ENCODE measurements at regions not wholly inside any gene's neighbourhood (a gene's known extent, or its start where the extent isn't known, plus 50 kb on each side); places are given as distances from the start of the nearest gene placed in this dataset.

GRCh38 chr3:64801856-64802255, 114.1 kb upstream of the ADAMTS9 start:
- POLR2A ChIA-PET: no interaction called here
- Histone ChIP-seq H3K4me3 (ENCODE audit: low read depth, low read length) (no peak overlapping the region), H3K27ac (ENCODE audit: extremely low read depth, low read depth, low read length) (no peak overlapping the region), H3K4me1 (ENCODE audit: control insufficient read depth, insufficient read depth, low read length) (no peaks in the 10 kb centered on the region), H3K36me3 (ENCODE audit: control insufficient read depth in 2 of 2, insufficient read depth in 1 of 2, low read length in 2 of 2) (no peaks in the 10 kb centered on the region), H3K9me3 (ENCODE audit: control insufficient read depth, insufficient read depth, low read depth, low read length) (no peaks in the 10 kb centered on the region)
- TF ChIP-seq ZNF501 (tag by site-specific recombination; IDR thresholded peaks at IDR 0.05) (no peak), ZNF10 (tag by site-specific recombination; IDR thresholded peaks at IDR 0.05) (no peak), HOXD13 (CRISPR knock-in tag; IDR thresholded peaks at IDR 0.05; ENCODE audit: borderline replicate concordance) (no peak), ZBTB10 (tag by site-specific recombination; IDR thresholded peaks at IDR 0.05) (no peak), ZNF639 (tag by site-specific recombination; IDR thresholded peaks at IDR 0.05) (no peak), ZNF768 (tag by site-specific recombination; IDR thresholded peaks at IDR 0.05) (no peak), ZIC2 (tag by site-specific recombination; IDR thresholded peaks at IDR 0.05) (no peak), YY2 (tag by site-specific recombination; IDR thresholded peaks at IDR 0.05) (no peak)
- CTCF ChIA-PET: no interaction called here

- Histone ChIP-seq H3K9me3 (ENCODE audit: control insufficient read depth, insufficient read depth, low read depth, low read length) (no peaks in the 10 kb centered on the region), H3K4me1 (ENCODE audit: control insufficient read depth, insufficient read depth, low read length) (no peaks in the 10 kb centered on the region), H3K36me3 (ENCODE audit: control insufficient read depth in 2 of 2, insufficient read depth in 1 of 2, low read length in 2 of 2) (no peaks in the 10 kb centered on the region), H3K4me3 (ENCODE audit: low read depth, low read length) (no peak overlapping the region), H3K27ac (ENCODE audit: extremely low read depth, low read depth, low read length) (no peak overlapping the region)
- ChIA-PET POLR2A (no interaction called here), CTCF (interaction anchor here (0.6 kb wide), 1 partner anchor 540 kb away, joined by 3 read pairs; no protein-coding TSS in a partner anchor)
- TF ChIP-seq BCL11A (tag by site-specific recombination; IDR thresholded peaks at IDR 0.05; ENCODE audit: low read depth) (no peak), ZNF146 (tag by site-specific recombination; IDR thresholded peaks at IDR 0.05) (no peak), ZSCAN23 (tag by site-specific recombination; IDR thresholded peaks at IDR 0.05) (no peak)
- TF ChIP-seq, protein P1, sequence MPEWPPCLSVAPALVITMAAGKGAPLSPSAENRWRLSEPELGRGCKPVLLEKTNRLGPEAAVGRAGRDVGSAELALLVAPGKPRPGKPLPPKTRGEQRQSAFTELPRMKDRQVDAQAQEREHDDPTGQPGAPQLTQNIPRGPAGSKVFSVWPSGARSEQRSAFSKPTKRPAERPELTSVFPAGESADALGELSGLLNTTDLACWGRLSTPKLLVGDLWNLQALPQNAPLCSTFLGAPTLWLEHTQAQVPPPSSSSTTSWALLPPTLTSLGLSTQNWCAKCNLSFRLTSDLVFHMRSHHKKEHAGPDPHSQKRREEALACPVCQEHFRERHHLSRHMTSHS (tag by site-specific recombination; IDR thresholded peaks at IDR 0.05): no peak
Observed at GRCh38 chr3:64799606-64800005, 111.8 kb upstream of the ADAMTS9 start.

- Histone ChIP-seq H3K36me3 (ENCODE audit: control insufficient read depth in 2 of 2, insufficient read depth in 1 of 2, low read length in 2 of 2) (no peaks in the 10 kb centered on the region), H3K9me3 (ENCODE audit: control insufficient read depth, insufficient read depth, low read depth, low read length) (no peaks in the 10 kb centered on the region), H3K4me1 (ENCODE audit: control insufficient read depth, insufficient read depth, low read length) (no peaks in the 10 kb centered on the region), H3K27ac (ENCODE audit: extremely low read depth, low read depth, low read length) (no peak overlapping the region), H3K4me3 (ENCODE audit: low read depth, low read length) (no peak overlapping the region)
- ChIA-PET POLR2A (no interaction called here), CTCF (interaction anchor here (0.6 kb wide), 1 partner anchor 12 kb away, joined by 3 read pairs; no protein-coding TSS in a partner anchor)
- TF ChIP-seq ZSCAN23 (tag by site-specific recombination; IDR thresholded peaks at IDR 0.05) (no peak), ZNF138 (tag by site-specific recombination; IDR thresholded peaks at IDR 0.05; ENCODE audit: borderline replicate concordance) (no peak), ZNF350 (tag by site-specific recombination; IDR thresholded peaks at IDR 0.05) (no peak), ZNF391 (tag by site-specific recombination; IDR thresholded peaks at IDR 0.05; ENCODE audit: borderline replicate concordance, low read depth) (no peak), ZFP37 (tag by site-specific recombination; IDR thresholded peaks at IDR 0.05) (no peak), ZNF302 (tag by site-specific recombination; IDR thresholded peaks at IDR 0.05; ENCODE audit: low read depth) (no peak), ZNF785 (tag by site-specific recombination; IDR thresholded peaks at IDR 0.05) (no peak), HIC1 (tag by site-specific recombination; IDR thresholded peaks at IDR 0.05) (no peak), ZNF341 (tag by site-specific recombination; IDR thresholded peaks at IDR 0.05; ENCODE audit: low read depth) (no peak)
- TF ChIP-seq, protein P2, sequence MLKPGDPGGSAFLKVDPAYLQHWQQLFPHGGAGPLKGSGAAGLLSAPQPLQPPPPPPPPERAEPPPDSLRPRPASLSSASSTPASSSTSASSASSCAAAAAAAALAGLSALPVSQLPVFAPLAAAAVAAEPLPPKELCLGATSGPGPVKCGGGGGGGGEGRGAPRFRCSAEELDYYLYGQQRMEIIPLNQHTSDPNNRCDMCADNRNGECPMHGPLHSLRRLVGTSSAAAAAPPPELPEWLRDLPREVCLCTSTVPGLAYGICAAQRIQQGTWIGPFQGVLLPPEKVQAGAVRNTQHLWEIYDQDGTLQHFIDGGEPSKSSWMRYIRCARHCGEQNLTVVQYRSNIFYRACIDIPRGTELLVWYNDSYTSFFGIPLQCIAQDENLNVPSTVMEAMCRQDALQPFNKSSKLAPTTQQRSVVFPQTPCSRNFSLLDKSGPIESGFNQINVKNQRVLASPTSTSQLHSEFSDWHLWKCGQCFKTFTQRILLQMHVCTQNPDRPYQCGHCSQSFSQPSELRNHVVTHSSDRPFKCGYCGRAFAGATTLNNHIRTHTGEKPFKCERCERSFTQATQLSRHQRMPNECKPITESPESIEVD (tag by site-specific recombination; IDR thresholded peaks at IDR 0.05): no peak
Observed at GRCh38 chr3:64798316-64798715, 110.5 kb upstream of the ADAMTS9 start.

Measured in HEK293 (cell line).